ENCODE measurements at regions not wholly inside any gene's neighbourhood (a gene's known extent, or its start where the extent isn't known, plus 50 kb on each side); places are given as distances from the start of the nearest gene placed in this dataset.
"Not testable (repeated sequence)": the region's sequence is repeated elsewhere in the genome, so short reads cannot be mapped to it uniquely, and the experiment has no call there.

- not testable (repeated sequence) for H4K91ac ChIP-seq (ENCODE audit: low read depth, low read length, poor library complexity); H2BK15ac ChIP-seq (ENCODE audit: low read length); H2AFZ ChIP-seq (ENCODE audit: low read length); H3K4me3 ChIP-seq (ENCODE audit: low read length in 2 of 2); H4K8ac ChIP-seq (ENCODE audit: low read depth, low read length); H2BK120ac ChIP-seq (ENCODE audit: low read depth, low read length); H2BK12ac ChIP-seq (ENCODE audit: low read length); H3K27ac ChIP-seq (replicated peaks; ENCODE audit: low read length); H3K79me1 ChIP-seq (ENCODE audit: low read depth, low read length); H3K4me2 ChIP-seq (ENCODE audit: insufficient read depth, low read length, poor library complexity, severe bottlenecking); DNase-seq (ENCODE audit: low spot score); H2AK5ac ChIP-seq (ENCODE audit: low read depth, low read length); H3K18ac ChIP-seq (ENCODE audit: low read length); H3K4me1 ChIP-seq (ENCODE audit: control insufficient read depth in 2 of 2, insufficient read depth in 1 of 2, low read depth in 1 of 2, low read length in 2 of 2); H2BK5ac ChIP-seq (ENCODE audit: low read length); H3K14ac ChIP-seq (ENCODE audit: low read length); H3K27me3 ChIP-seq (ENCODE audit: control insufficient read depth in 3 of 3, insufficient read depth in 3 of 3, low read depth in 1 of 3, low read length in 3 of 3); H3K4ac ChIP-seq (ENCODE audit: low read length); H3K23ac ChIP-seq (ENCODE audit: low read depth, low read length, poor library complexity); H3K9ac ChIP-seq (ENCODE audit: low read depth, low read length, poor library complexity); H3K36me3 ChIP-seq (replicated peaks in 1 of 2; ENCODE audit: control insufficient read depth in 2 of 2, insufficient read depth in 2 of 2, low read length in 2 of 2); H3K9me3 ChIP-seq (replicated peaks in 1 of 2; ENCODE audit: control insufficient read depth in 2 of 2, insufficient read depth in 1 of 2, low read depth in 1 of 2, low read length in 2 of 2)
- no CpG with 5 or more reads among the region's 1 CpG for WGBS, 2 donors (ENCODE audit: extremely low coverage in 2 of 2, insufficient read length in 2 of 2, insufficient replicate concordance in 1 of 2)
Measured at GRCh38 chr4:117745379-117745778, 288.9 kb upstream of the NDST3 start.

- Histone ChIP-seq H2BK12ac (ENCODE audit: low read length) (no peak overlapping the region), H3K4ac (ENCODE audit: low read length) (no peak overlapping the region), H3K4me3 (ENCODE audit: low read length in 2 of 2) (no peak overlapping the region), H3K23ac (ENCODE audit: low read depth, low read length, poor library complexity) (no peak overlapping the region), H2AFZ (ENCODE audit: low read length) (no peak overlapping the region), H3K9ac (ENCODE audit: low read depth, low read length, poor library complexity) (no peak overlapping the region), H2BK5ac (ENCODE audit: low read length) (no peak overlapping the region), H2BK120ac (ENCODE audit: low read depth, low read length) (no peak overlapping the region), H2BK15ac (ENCODE audit: low read length) (no peak overlapping the region), H3K18ac (ENCODE audit: low read length) (no peak overlapping the region), H4K91ac (ENCODE audit: low read depth, low read length, poor library complexity) (no peak overlapping the region), H3K79me1 (ENCODE audit: low read depth, low read length) (no peaks in the 10 kb centered on the region), H3K27ac (replicated peaks; ENCODE audit: low read length) (no peak overlapping the region), H3K9me3 (replicated peaks in 1 of 2; ENCODE audit: control insufficient read depth in 2 of 2, insufficient read depth in 1 of 2, low read depth in 1 of 2, low read length in 2 of 2) (peaks cover 2% of the 10 kb centered on the region in 2 donors), H3K4me2 (ENCODE audit: insufficient read depth, low read length, poor library complexity, severe bottlenecking) (no peak overlapping the region), H3K27me3 (ENCODE audit: control insufficient read depth in 3 of 3, insufficient read depth in 3 of 3, low read depth in 1 of 3, low read length in 3 of 3) (no peaks in the 10 kb centered on the region), H3K4me1 (ENCODE audit: control insufficient read depth in 2 of 2, insufficient read depth in 1 of 2, low read depth in 1 of 2, low read length in 2 of 2) (no peaks in the 10 kb centered on the region), H2AK5ac (ENCODE audit: low read depth, low read length) (no peak overlapping the region), H3K14ac (ENCODE audit: low read length) (no peak overlapping the region), H4K8ac (ENCODE audit: low read depth, low read length) (no peak overlapping the region), H3K36me3 (replicated peaks in 1 of 2; ENCODE audit: control insufficient read depth in 2 of 2, insufficient read depth in 2 of 2, low read length in 2 of 2) (no peaks in the 10 kb centered on the region)
- DNase-seq (ENCODE audit: low spot score) = no peak
- WGBS, 2 donors (ENCODE audit: extremely low coverage in 2 of 2, insufficient read length in 2 of 2, insufficient replicate concordance in 1 of 2) = no CpG with 5 or more reads among the region's 1 CpG
Measured at GRCh38 chr4:117755438-117755837, 278.8 kb upstream of the NDST3 start.

- Histone ChIP-seq H3K27ac (replicated peaks; ENCODE audit: low read length) (no peak overlapping the region), H3K23ac (ENCODE audit: low read depth, low read length, poor library complexity) (no peak overlapping the region), H3K4me1 (ENCODE audit: control insufficient read depth in 2 of 2, insufficient read depth in 1 of 2, low read depth in 1 of 2, low read length in 2 of 2) (no peaks in the 10 kb centered on the region), H3K79me1 (ENCODE audit: low read depth, low read length) (no peaks in the 10 kb centered on the region), H3K9me3 (replicated peaks in 1 of 2; ENCODE audit: control insufficient read depth in 2 of 2, insufficient read depth in 1 of 2, low read depth in 1 of 2, low read length in 2 of 2) (no peaks in the 10 kb centered on the region), H3K4me2 (ENCODE audit: insufficient read depth, low read length, poor library complexity, severe bottlenecking) (no peak overlapping the region), H3K14ac (ENCODE audit: low read length) (no peak overlapping the region), H2AFZ (ENCODE audit: low read length) (no peak overlapping the region), H3K9ac (ENCODE audit: low read depth, low read length, poor library complexity) (no peak overlapping the region), H4K91ac (ENCODE audit: low read depth, low read length, poor library complexity) (no peak overlapping the region), H2BK15ac (ENCODE audit: low read length) (no peak overlapping the region), H2BK5ac (ENCODE audit: low read length) (no peak overlapping the region), H2BK12ac (ENCODE audit: low read length) (no peak overlapping the region), H2BK120ac (ENCODE audit: low read depth, low read length) (no peak overlapping the region), H3K4me3 (ENCODE audit: low read length in 2 of 2) (no peak overlapping the region), H3K36me3 (replicated peaks in 1 of 2; ENCODE audit: control insufficient read depth in 2 of 2, insufficient read depth in 2 of 2, low read length in 2 of 2) (no peaks in the 10 kb centered on the region), H4K8ac (ENCODE audit: low read depth, low read length) (no peak overlapping the region), H3K18ac (ENCODE audit: low read length) (no peak overlapping the region), H3K27me3 (ENCODE audit: control insufficient read depth in 3 of 3, insufficient read depth in 3 of 3, low read depth in 1 of 3, low read length in 3 of 3) (no peaks in the 10 kb centered on the region), H2AK5ac (ENCODE audit: low read depth, low read length) (no peak overlapping the region), H3K4ac (ENCODE audit: low read length) (no peak overlapping the region)
- no CpG with 5 or more reads among the region's 3 CpGs for WGBS, 2 donors (ENCODE audit: extremely low coverage in 2 of 2, insufficient read length in 2 of 2, insufficient replicate concordance in 1 of 2)
- DNase-seq (ENCODE audit: low spot score) = no peak
Measured at GRCh38 chr4:117768610-117769009, 265.7 kb upstream of the NDST3 start.

GRCh38 chr4:117770269-117771102 lies 263.8 kb upstream of the NDST3 start:
- no peak overlapping the region for H3K27ac ChIP-seq (replicated peaks; ENCODE audit: low read length)
- H3K36me3 ChIP-seq (replicated peaks in 1 of 2; ENCODE audit: control insufficient read depth in 2 of 2, insufficient read depth in 2 of 2, low read length in 2 of 2) = no peaks in the 10 kb centered on the region
- no peak overlapping the region for H3K4ac ChIP-seq (ENCODE audit: low read length)
- no peaks in the 10 kb centered on the region for H3K79me1 ChIP-seq (ENCODE audit: low read depth, low read length)
- no peak overlapping the region for H3K9ac ChIP-seq (ENCODE audit: low read depth, low read length, poor library complexity)
- H3K14ac ChIP-seq (ENCODE audit: low read length) = no peak overlapping the region
- no peak overlapping the region for H2AFZ ChIP-seq (ENCODE audit: low read length)
- H2BK15ac ChIP-seq (ENCODE audit: low read length) = no peak overlapping the region
- no CpG with 5 or more reads among the region's 3 CpGs for WGBS, 2 donors (ENCODE audit: extremely low coverage in 2 of 2, insufficient read length in 2 of 2, insufficient replicate concordance in 1 of 2)
- H3K18ac ChIP-seq (ENCODE audit: low read length) = peak overlapping the region; percentile 52
- H4K91ac ChIP-seq (ENCODE audit: low read depth, low read length, poor library complexity) = no peak overlapping the region
- no peak overlapping the region for H3K4me2 ChIP-seq (ENCODE audit: insufficient read depth, low read length, poor library complexity, severe bottlenecking)
- no peak overlapping the region for H2AK5ac ChIP-seq (ENCODE audit: low read depth, low read length)
- H2BK12ac ChIP-seq (ENCODE audit: low read length) = no peak overlapping the region
- DNase-seq (ENCODE audit: low spot score) = no peak
- H4K8ac ChIP-seq (ENCODE audit: low read depth, low read length) = no peak overlapping the region
- H2BK5ac ChIP-seq (ENCODE audit: low read length) = no peak overlapping the region
- H3K27me3 ChIP-seq (ENCODE audit: control insufficient read depth in 3 of 3, insufficient read depth in 3 of 3, low read depth in 1 of 3, low read length in 3 of 3) = no peaks in the 10 kb centered on the region
- no peak overlapping the region for H3K23ac ChIP-seq (ENCODE audit: low read depth, low read length, poor library complexity)
- H3K4me3 ChIP-seq (ENCODE audit: low read length in 2 of 2) = peak overlapping the region in 1 of 2 donors; percentile 15
- no peaks in the 10 kb centered on the region for H3K4me1 ChIP-seq (ENCODE audit: control insufficient read depth in 2 of 2, insufficient read depth in 1 of 2, low read depth in 1 of 2, low read length in 2 of 2)
- no peaks in the 10 kb centered on the region for H3K9me3 ChIP-seq (replicated peaks in 1 of 2; ENCODE audit: control insufficient read depth in 2 of 2, insufficient read depth in 1 of 2, low read depth in 1 of 2, low read length in 2 of 2)
- H2BK120ac ChIP-seq (ENCODE audit: low read depth, low read length) = no peak overlapping the region

All from neuronal stem cell (in vitro differentiated cells).